ENCODE measurements at regions not wholly inside any gene's neighbourhood (a gene's known extent, or its start where the extent isn't known, plus 50 kb on each side); places are given as distances from the start of the nearest gene placed in this dataset.

- Histone ChIP-seq H4K20me1 (replicated peaks in 1 of 2; ENCODE audit: control insufficient read depth in 1 of 2, insufficient read depth in 2 of 2, low read length in 2 of 2) (no peaks in the 10 kb centered on the region), H3K79me1 (ENCODE audit: low read depth, low read length) (no peaks in the 10 kb centered on the region), H4K8ac (ENCODE audit: extremely low read depth, insufficient read depth, low read length) (no peak overlapping the region), H3K27ac (ENCODE audit: low read depth, low read length) (no peak overlapping the region), H4K91ac (replicated peaks; ENCODE audit: insufficient read length, low read length) (no peak overlapping the region), H3K4me3 (ENCODE audit: extremely low read depth in 1 of 4, insufficient read depth in 2 of 4, low read depth in 3 of 4, low read length in 4 of 4) (no peak overlapping the region), H3K79me2 (ENCODE audit: control insufficient read depth in 1 of 2, insufficient read depth in 2 of 2, low read length in 2 of 2) (no peaks in the 10 kb centered on the region), H3K18ac (ENCODE audit: extremely low read depth, low read length) (no peak overlapping the region), H3K4me2 (ENCODE audit: insufficient read depth in 1 of 2, low read depth in 2 of 2, low read length in 2 of 2) (no peak overlapping the region), H3K14ac (ENCODE audit: insufficient read length) (no peak overlapping the region), H2BK120ac (replicated peaks; ENCODE audit: low read depth, low read length) (peak overlapping the region; percentile 43), H3K23ac (ENCODE audit: insufficient read length) (no peak overlapping the region), H2BK12ac (ENCODE audit: low read depth, low read length) (no peak overlapping the region), H2BK5ac (ENCODE audit: low read depth, low read length) (no peak overlapping the region), H3K56ac (replicated peaks; ENCODE audit: insufficient read length, low read depth, low read length) (peak overlapping the region; percentile 99), H3K4me1 (replicated peaks in 1 of 4; ENCODE audit: control insufficient read depth in 3 of 4, insufficient read depth in 4 of 4, low read length in 3 of 4) (no peaks in the 10 kb centered on the region; a peak in 1 of 7 replicates), H2BK20ac (ENCODE audit: low read length) (no peak overlapping the region), H2AK5ac (ENCODE audit: low read depth, low read length) (no peak overlapping the region), H3K27me3 (replicated peaks in 1 of 4; ENCODE audit: control insufficient read depth in 3 of 4, extremely low read depth in 1 of 4, insufficient read depth in 3 of 4, low read length in 3 of 4) (no peaks in the 10 kb centered on the region), H4K5ac (ENCODE audit: insufficient read length, low read depth, low read length) (no peak overlapping the region), H2AFZ (ENCODE audit: low read length) (no peak overlapping the region), H3K23me2 (ENCODE audit: low read depth, low read length) (peaks cover 11% of the 10 kb centered on the region; the same call in 1 of the 2 replicates), H2BK15ac (ENCODE audit: low read length) (no peak overlapping the region), H3K36me3 (ENCODE audit: control insufficient read depth in 2 of 4, insufficient read depth in 4 of 4, low read length in 3 of 4) (no peaks in the 10 kb centered on the region; a peak in 1 of 8 replicates), H3K9ac (replicated peaks in 1 of 4; ENCODE audit: extremely low read depth in 1 of 4, low read depth in 3 of 4, low read length in 3 of 4) (no peak overlapping the region), H3K4ac (replicated peaks; ENCODE audit: insufficient read length, low read depth, low read length) (no peak overlapping the region), H3K9me3 (ENCODE audit: insufficient read depth in 2 of 2, low read depth in 1 of 2, low read length in 1 of 2) (no peaks in the 10 kb centered on the region)
- DNase-seq (ENCODE audit: low read depth in 1 of 2, low spot score in 2 of 2) (no peak), FAIRE-seq (no peak)
- POLR2A ChIA-PET (ENCODE audit: partially characterized antibody), result no interaction called here
- 68% methylated on average over 1 of the region's 1 CpG; no CpG with 5 or more reads in 1 of the 2 experiments for WGBS, 2 experiments (ENCODE audit: extremely low coverage in 1 of 2, insufficient coverage in 1 of 2, insufficient read length in 1 of 2, insufficient replicate concordance in 2 of 2, low coverage in 1 of 2, low lambda C conversion rate in 2 of 2, missing lambda C conversion rate in 1 of 2)
- CTCF ChIA-PET (ENCODE audit: partially characterized antibody), result no interaction called here
- no peak for TF ChIP-seq SIN3A (conservative IDR thresholded peaks at IDR 0.05 in 1 of 2, IDR thresholded peaks at IDR 0.05 in 1 of 2; ENCODE audit: low read depth in 1 of 2, low read length in 2 of 2)
Measured at GRCh38 chr2:16395601-16396000, 270.0 kb downstream of the CYRIA start.

Data from H1 (cell line).